ENCODE measurements at regions not wholly inside any gene's neighbourhood (a gene's known extent, or its start where the extent isn't known, plus 50 kb on each side); places are given as distances from the start of the nearest gene placed in this dataset.

DNA sequence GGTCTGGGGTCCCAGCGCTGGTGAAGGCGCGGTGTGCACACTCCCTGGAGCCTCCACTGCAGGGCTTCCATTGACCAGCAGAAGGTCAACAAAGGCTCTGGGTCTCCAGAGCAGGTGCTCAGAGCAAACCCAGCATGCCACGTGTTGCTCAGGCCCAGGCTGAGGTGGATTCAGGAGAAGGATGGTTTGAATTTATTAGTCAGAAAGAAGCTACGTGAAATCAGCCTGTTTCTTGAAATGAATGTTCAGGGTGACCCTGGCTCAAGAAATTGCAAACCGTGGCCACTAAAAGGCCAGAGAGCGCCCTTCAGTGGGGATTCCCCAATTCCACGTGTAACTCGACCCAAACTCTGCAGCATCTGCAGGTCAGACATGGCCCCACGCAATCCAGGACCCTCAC, 82.7 kb upstream of the PFKP start:
- TF ChIP-seq, protein P1, sequence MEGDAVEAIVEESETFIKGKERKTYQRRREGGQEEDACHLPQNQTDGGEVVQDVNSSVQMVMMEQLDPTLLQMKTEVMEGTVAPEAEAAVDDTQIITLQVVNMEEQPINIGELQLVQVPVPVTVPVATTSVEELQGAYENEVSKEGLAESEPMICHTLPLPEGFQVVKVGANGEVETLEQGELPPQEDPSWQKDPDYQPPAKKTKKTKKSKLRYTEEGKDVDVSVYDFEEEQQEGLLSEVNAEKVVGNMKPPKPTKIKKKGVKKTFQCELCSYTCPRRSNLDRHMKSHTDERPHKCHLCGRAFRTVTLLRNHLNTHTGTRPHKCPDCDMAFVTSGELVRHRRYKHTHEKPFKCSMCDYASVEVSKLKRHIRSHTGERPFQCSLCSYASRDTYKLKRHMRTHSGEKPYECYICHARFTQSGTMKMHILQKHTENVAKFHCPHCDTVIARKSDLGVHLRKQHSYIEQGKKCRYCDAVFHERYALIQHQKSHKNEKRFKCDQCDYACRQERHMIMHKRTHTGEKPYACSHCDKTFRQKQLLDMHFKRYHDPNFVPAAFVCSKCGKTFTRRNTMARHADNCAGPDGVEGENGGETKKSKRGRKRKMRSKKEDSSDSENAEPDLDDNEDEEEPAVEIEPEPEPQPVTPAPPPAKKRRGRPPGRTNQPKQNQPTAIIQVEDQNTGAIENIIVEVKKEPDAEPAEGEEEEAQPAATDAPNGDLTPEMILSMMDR (IDR thresholded peaks at IDR 0.05): no peak
- no peak for TF ChIP-seq POLR2A (IDR thresholded peaks at IDR 0.05)
- TF ChIP-seq EP300 (IDR thresholded peaks at IDR 0.05): no peak

Data from suprapubic skin (tissue), 3 donors.